Breast epithelium (tissue), 3 donors: ENCODE measurements at regions not wholly inside any gene's neighbourhood (a gene's known extent, or its start where the extent isn't known, plus 50 kb on each side); places are given as distances from the start of the nearest gene placed in this dataset.

ENCODE experiments used
- POLR2A ChIP-seq: fragments of 450-650 bp; IDR thresholded peaks from one replicate; pipeline ENCODE4 v1.6.1; 2016; ENCODE audit warnings: antibody characterized with exemption, mild to moderate bottlenecking, moderate library complexity
- POLR2AphosphoS5 ChIP-seq, 3 donors: sonication (generic); formaldehyde crosslinking; IDR thresholded peaks; one replicate each; pipeline ENCODE4 v1.6.1; 2017; ENCODE audit warnings: antibody characterized with exemption in 3 of 3
- TF ChIP-seq, protein P1 (sequence below), 3 donors: fragments of 450-650 bp; IDR thresholded peaks; one replicate each; pipeline ENCODE4 v1.5.1; 2016 to 2017; ENCODE audit warnings: antibody characterized with exemption in 3 of 3, mild to moderate bottlenecking in 3 of 3, moderate library complexity in 3 of 3

DNA sequence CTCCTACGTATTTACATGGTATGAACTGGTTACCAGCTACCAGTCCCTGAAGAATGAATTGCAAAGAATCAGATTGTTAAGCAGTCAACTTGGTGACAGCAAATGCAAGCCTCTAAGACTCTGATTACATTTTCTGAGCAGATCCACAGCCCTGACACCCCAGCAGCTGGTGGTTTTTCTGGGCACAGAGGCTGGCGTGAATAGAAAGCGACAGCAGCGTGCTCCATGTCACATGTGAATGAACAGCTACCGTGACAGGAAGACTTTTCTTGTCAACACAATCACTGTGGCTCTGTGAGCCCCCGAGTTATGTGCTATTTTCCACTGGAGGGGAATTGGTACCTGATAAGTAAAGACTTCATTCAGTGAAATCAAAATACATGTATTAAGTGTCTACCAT, 93.2 kb upstream of the CBLN2 start:
- TF ChIP-seq, protein P1, sequence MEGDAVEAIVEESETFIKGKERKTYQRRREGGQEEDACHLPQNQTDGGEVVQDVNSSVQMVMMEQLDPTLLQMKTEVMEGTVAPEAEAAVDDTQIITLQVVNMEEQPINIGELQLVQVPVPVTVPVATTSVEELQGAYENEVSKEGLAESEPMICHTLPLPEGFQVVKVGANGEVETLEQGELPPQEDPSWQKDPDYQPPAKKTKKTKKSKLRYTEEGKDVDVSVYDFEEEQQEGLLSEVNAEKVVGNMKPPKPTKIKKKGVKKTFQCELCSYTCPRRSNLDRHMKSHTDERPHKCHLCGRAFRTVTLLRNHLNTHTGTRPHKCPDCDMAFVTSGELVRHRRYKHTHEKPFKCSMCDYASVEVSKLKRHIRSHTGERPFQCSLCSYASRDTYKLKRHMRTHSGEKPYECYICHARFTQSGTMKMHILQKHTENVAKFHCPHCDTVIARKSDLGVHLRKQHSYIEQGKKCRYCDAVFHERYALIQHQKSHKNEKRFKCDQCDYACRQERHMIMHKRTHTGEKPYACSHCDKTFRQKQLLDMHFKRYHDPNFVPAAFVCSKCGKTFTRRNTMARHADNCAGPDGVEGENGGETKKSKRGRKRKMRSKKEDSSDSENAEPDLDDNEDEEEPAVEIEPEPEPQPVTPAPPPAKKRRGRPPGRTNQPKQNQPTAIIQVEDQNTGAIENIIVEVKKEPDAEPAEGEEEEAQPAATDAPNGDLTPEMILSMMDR (IDR thresholded peaks at IDR 0.05), result no peak
- no peak for TF ChIP-seq POLR2A
- TF ChIP-seq POLR2AphosphoS5 (IDR thresholded peaks at IDR 0.05), result no peak
